Activated effector memory CD4-positive, alpha-beta T cell treated with Interleukin-2 at 50 U/mL for 16 hours (primary cell): ENCODE measurements at regions not wholly inside any gene's neighbourhood (a gene's known extent, or its start where the extent isn't known, plus 50 kb on each side); places are given as distances from the start of the nearest gene placed in this dataset.
"Not testable (repeated sequence)": the region's sequence is repeated elsewhere in the genome, so short reads cannot be mapped to it uniquely, and the experiment has no call there.

Experiments
- DNase-seq: peaks from one replicate; pipeline ENCODE4 v3.0.0-alpha.2; 2020

DNA sequence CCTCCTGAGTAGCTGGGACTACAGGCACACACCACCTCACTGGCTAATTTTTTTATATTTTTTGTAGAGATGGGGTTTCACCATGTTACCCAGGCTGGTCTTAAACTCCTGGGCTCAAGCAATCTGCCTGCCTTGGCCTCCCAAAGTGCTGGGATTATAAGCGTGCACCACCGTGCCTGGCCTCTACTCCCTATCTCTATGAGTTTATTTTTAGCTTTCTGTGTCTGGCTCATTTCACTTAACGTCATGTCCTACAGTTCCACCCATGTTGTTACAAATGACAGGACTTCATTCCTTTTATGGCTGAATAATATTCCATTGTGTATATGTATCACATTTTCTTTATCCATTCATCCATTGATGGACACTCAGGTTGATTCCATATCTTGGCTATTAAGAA is 164.2 kb upstream of the ZNF648 start:
- not testable (repeated sequence) for DNase-seq

DNA sequence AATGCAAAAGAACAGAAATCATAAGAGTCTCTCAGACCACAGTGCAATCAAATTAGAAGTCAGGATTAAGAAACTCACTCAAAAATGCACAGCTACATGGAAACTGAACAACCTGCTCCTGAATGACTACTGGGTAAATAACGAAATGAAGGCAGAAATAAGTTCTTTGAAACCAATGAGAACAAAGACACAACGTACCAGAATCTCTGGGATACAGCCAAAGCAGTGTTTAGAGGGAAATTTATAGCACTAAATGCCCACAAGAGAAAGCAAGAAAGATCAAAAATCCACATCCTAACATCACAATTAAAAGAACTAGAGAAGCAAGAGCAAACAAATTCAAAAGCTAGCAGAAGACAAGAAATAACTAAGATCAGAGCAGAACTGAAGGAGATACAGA is 160.5 kb upstream of the ZNF648 start:
- not testable (repeated sequence) for DNase-seq

- not testable (repeated sequence) for DNase-seq
These were observed 159.9 kb upstream of the ZNF648 start for GRCh38 chr1:182221367-182221766.

GRCh38 chr1:182217967-182218366 is 156.5 kb upstream of the ZNF648 start:
- no peak for DNase-seq

- DNase-seq, result no peak
These were observed 155.6 kb upstream of the ZNF648 start for GRCh38 chr1:182217071-182217470.

GRCh38 chr1:182215764-182216163 is 154.3 kb upstream of the ZNF648 start:
- no peak for DNase-seq

DNA sequence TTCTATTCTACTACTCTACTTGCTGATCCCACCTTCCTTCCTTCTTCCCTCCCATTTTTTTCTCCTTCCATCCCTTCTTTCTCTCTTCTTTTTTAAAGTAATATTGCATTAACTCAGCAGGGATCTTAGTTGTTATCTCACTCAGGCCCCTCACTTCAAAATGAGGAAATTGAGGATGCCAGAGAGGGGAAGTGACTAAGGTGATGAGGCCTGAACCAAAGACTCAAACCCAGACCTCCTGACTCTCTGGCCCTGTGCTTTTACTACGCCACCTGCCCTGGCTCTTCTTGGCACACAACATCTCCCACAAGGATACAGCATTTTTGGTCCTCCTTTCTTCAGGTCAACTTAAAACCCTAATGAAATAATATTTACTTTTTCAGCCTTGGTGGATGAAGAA is 151.7 kb upstream of the ZNF648 start:
- DNase-seq, result no peak

DNA sequence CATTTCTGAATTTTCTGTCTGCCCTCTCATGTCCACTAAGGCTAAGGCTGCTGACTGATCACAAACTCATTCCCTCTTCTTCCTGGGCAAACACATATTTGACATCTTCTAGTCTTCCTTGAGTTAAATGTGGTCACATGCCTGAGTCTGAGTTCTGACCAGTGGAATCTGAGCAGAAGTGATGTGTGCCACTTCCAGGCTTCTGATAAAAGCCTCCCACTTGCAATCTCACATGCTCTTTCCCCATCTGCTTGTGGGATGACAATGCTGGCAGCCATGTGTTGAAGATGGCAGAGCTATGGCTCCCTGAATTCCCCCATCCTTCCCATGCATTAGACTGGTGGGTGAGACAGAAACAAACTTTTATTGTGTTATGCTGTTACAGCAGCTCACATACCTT is 149.9 kb upstream of the ZNF648 start:
- no peak for DNase-seq

DNA sequence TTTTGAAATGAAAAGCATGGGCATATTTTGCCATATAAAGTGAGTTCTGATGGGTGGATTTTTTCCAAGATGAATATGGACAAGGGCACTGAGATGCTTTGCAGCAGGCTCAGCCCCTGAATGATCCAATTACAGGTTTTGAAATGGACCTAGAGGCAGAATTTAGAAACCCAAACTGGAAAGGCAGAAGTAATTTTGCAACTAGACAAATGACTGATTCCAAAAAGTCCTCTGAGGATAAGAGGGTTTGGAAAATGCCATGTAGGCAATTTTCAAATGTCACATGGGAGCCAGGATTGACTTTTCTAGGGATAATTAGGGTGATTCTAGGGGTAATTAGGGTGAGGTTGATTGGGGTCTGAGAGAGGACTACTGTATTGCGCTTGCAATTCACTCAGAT is 148.9 kb upstream of the ZNF648 start:
- no peak for DNase-seq

DNA sequence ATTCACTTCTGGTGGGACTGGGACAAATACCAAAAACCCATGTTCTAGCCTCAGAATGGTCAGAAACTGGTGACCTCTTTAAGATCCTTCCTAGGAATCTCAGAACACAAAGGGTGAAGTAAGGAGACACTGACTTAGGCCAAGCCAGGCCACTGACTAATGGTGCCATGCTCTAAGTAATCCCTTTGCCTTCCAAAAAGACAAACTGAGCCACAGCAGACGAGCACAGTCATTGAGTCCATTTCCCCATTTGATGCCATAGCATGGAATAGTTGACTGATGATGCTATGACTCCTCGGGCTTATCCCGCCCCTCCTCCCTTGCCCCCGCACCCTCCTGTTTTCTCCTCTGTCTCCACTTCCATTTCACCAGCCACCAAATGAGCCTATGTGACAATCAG is 145.8 kb upstream of the ZNF648 start:
- DNase-seq, result no peak

DNA sequence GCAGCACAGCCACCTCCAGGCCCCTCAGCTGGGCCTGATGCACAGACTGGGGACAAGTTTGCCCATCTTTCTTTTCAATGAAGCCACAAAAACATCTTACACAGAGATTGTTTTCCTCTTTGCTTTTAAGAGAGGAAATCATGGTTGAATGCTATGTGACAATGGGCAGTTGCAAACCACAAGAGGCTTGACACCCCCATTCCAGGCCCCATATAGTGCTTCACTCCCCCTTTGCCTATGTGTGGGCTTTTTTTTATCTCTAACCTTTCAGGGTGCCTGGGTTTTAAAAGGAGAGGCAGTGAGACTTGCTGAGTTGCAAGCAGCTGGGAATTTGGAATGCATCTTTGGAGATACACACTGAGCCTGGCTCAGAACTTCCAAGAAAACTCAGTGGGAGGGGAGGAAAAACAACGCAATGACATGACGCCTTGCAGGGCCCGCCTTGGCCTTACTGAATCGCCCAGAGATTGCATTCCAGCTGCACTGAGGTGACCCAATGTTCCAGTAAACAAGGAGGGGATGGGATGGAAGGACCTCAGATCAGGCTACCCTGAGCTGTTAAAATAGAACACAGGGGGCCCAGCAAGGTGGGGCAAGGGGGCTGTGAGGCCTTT is 145.2 kb upstream of the ZNF648 start:
- DNase-seq, result no peak

- DNase-seq, result no peak
These were observed 144.0 kb upstream of the ZNF648 start for GRCh38 chr1:182205351-182206022.

- DNase-seq, result no peak
These were observed 141.8 kb upstream of the ZNF648 start for GRCh38 chr1:182203191-182203875.

DNA sequence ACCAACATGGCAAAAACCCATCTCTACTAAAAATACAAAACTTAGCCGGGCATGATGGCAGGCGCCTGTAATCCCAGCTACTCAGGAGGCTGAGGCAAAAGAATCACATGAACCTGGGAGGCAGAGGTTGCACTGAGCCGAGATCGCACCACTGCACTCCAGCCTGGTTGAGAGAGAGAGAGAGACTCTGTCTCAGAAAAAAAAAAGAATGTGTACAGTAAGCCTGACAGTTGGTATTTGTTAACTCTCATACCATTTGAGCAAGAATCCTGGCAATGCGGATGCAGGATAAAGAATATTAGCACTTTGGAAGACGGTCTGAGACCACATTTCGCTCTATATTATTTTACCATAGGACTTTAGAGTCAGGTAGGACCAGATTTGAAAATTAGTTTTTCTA is 140.0 kb upstream of the ZNF648 start:
- not testable (repeated sequence) for DNase-seq

DNA sequence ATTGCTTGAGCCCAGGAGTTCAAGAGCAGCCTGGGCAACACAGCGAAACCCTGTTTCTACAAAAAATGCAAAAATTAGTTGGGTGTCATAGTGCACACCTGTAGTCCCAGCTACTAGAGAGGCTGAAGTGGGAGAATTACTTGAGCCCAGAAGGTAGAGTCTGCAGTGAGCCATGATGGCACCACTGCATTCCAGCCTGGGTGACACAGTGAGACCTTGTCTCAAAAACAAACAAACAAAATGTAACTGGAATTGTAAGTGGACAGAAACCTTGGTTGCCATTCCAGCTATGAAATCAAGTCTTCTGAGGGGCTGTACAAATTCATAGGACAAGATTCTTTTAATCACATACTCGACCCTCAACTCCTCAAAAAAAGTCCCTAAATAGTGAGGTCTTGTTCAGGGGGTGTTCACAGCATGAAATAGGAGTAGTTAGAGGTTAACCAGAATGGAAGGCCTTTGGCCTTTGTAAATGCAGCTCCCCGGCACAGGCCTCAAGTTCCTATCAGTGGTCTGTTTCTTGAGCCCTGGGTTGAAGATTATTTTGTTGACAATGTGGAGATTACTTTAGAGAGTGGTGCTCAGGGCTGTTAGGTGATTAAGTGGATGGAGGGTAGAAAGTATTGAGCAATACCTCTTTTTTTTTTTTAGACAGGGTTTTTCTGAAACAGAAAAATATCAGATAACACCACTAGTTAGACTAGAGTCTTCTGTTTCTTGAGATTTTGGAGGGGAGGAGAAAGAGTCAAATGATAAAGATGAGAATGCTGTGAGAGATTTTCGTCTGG is 138.7 kb upstream of the ZNF648 start:
- DNase-seq, result no peak

DNA sequence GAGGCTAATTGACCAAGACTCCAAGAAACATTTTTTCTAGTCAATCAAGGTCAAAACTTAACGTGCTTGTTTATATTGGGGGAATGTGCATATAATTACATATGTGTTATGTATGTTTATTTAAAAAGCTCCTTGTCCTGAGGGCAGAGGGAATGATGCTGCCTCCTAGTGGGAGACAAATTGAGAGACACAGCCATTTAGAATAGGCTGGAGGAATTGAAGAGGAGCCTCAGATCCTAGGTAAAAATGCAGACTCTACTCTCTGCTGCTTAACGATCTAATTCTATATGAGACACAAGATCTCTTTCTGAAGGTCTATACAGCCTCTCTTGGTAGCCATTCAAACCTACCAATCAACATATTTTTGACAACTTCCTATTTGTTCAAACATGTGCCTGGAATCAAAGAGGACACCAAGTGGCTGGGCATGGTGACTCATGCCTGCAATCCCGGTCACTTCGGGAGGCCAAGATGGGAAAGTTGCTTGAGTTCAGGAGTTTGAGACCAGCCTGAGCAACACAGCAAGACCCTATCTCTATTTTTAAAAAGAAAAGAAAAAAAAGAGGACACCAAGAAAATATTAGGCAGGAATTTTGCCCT is 136.6 kb upstream of the ZNF648 start:
- no peak for DNase-seq

- DNase-seq, result no peak
These were observed 135.7 kb upstream of the ZNF648 start for GRCh38 chr1:182196897-182197870.

DNA sequence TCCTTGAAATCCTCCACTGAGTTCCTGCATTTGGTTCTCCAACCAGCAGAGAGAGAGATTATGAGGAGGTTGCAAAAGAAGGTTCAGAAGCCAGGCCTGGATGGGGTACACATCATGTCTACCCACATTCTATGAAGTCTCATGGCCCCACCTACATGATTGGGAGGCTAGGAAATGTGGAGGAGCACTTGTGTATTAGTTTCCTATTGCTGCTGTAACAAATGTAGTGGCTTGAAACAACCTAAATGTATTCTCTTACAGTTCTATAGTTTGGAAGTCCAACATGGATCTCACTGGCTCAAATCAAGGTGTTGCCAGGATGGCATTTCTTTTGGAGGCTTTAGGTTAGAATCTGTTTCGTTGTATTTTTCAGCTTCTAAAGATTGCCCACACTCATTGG is 134.2 kb upstream of the ZNF648 start:
- no peak for DNase-seq

- no peak for DNase-seq
These were observed 132.5 kb upstream of the ZNF648 start for GRCh38 chr1:182193908-182194550.

DNA sequence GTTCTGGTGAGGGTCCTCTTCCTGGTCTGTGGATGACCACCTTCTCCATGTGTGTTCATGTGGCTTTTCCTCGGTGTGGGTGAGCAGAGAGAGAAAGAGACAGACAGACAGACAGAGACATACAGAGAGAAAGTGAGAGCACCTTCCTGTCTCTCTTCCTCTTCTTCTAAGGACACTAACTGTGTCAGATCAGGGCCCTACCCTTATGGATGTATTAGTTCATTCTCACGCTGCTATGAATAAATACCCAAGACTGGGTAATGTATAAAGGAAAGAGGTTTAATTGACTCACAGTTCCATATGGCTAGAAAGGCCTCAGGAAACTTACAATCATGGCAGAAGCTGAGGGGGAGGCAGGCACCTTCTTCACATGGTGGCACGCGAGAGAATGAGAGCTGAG is 131.5 kb upstream of the ZNF648 start:
- no peak for DNase-seq

GRCh38 chr1:182192215-182192614 is 130.7 kb upstream of the ZNF648 start:
- DNase-seq, result no peak
